OCI-LY3 (cell line): ENCODE measurements at regions not wholly inside any gene's neighbourhood (a gene's known extent, or its start where the extent isn't known, plus 50 kb on each side); places are given as distances from the start of the nearest gene placed in this dataset.
A peak's percentile ranks its signal among the peaks of the same experiment; 100 is the strongest.

Experiments used
- H2AFZ ChIP-seq: fragments of 200-600, 300-600 bp; shearing (Covaris generic); 2 replicates; pipeline ENCODE4 v1.6.0; 2014; ENCODE audit warnings: antibody characterized with exemption, low read depth, low read length
- H3K27ac ChIP-seq: fragments of 200-600, 300-600 bp; sonication (generic); 2 replicates; pipeline ENCODE4 v1.5.1; 2014; ENCODE audit warnings: mild to moderate bottlenecking, low read length, moderate library complexity, mixed read lengths
- H3K27me3 ChIP-seq: fragments of 200-600, 300-600 bp; sonication (generic); 2 replicates; pipeline ENCODE4 v1.6.1; 2014; ENCODE audit warnings: low read depth, low read length, mixed read lengths
- H3K36me3 ChIP-seq: fragments of 200-600, 300-600 bp; sonication (generic); replicated peaks from 2 replicates; pipeline ENCODE3; 2014; ENCODE audit warnings: low read depth, low read length, mixed read lengths
- H3K4me1 ChIP-seq: fragments of 300-600, 200-600 bp; sonication (generic); 2 replicates; pipeline ENCODE4 v1.6.1; 2014; ENCODE audit warnings: low read length, mixed read lengths
- H3K4me2 ChIP-seq: fragments of 200-600, 300-600 bp; sonication (generic); 2 replicates; pipeline ENCODE4 v1.6.1; 2014; ENCODE audit warnings: low read length, mixed read lengths
- H3K4me3 ChIP-seq: fragments of 300-600, 200-600 bp; sonication (generic); 2 replicates; pipeline ENCODE4 v1.5.1; 2014; ENCODE audit warnings: antibody characterized with exemption, mild to moderate bottlenecking, low read length, moderate library complexity
- H3K79me2 ChIP-seq: fragments of 300-600, 200-600 bp; shearing (Covaris generic); 2 replicates; pipeline ENCODE4 v1.6.1; 2014; ENCODE audit warnings: mild to moderate bottlenecking, low read length, mixed read lengths
- H3K9ac ChIP-seq: fragments of 300-600, 200-600 bp; shearing (Covaris generic); 2 replicates; pipeline ENCODE4 v1.6.0; 2014; ENCODE audit warnings: mild to moderate bottlenecking, low read length, moderate library complexity
- H3K9me3 ChIP-seq: fragments of 200-600, 300-600 bp; shearing (Covaris generic); 2 replicates; pipeline ENCODE4 v1.6.1; 2014; ENCODE audit warnings: low read length, mixed read lengths; ENCODE audit not compliant: insufficient read depth
- H4K20me1 ChIP-seq: fragments of 200-600, 300-600 bp; sonication (generic); 2 replicates; pipeline ENCODE4 v1.6.1; 2016; ENCODE audit warnings: low read length, mixed read lengths; ENCODE audit not compliant: insufficient read depth
- CTCF ChIP-seq: fragments of 200-600, 300-600 bp; sonication (generic); IDR thresholded peaks from 2 replicates; pipeline ENCODE4 v1.5.1; 2014; ENCODE audit warnings: antibody characterized with exemption, low read length, low read depth
- EZH2phosphoT487 ChIP-seq: fragments of 200-600 bp; shearing (Covaris generic); IDR thresholded peaks from 2 replicates; pipeline ENCODE4 v1.6.1; 2018; ENCODE audit warnings: antibody characterized with exemption, mixed run types, low read depth

- peak overlapping the region; percentile 86 for H3K4me2 ChIP-seq
- no peak overlapping the region for H3K27ac ChIP-seq
- H3K4me1 ChIP-seq = peaks cover 17% of the 10 kb centered on the region
- no peaks in the 10 kb centered on the region for H3K79me2 ChIP-seq
- H4K20me1 ChIP-seq = no peaks in the 10 kb centered on the region
- peak overlapping the region; percentile 70 for H3K4me3 ChIP-seq
- TF ChIP-seq CTCF (no peak), EZH2phosphoT487 (no peak)
- H2AFZ ChIP-seq = peak overlapping the region; percentile 98
- H3K9me3 ChIP-seq = no peaks in the 10 kb centered on the region
- H3K27me3 ChIP-seq = peaks cover 14% of the 10 kb centered on the region; the same call in 1 of the 2 replicates
- 0 out of 2 replicates have a peak overlapping the region, but pooled peaks have one; percentile 30 for H3K9ac ChIP-seq
- H3K36me3 ChIP-seq = no peaks in the 10 kb centered on the region
Observed at GRCh38 chr6:154606860-154607259, 96.4 kb upstream of the CNKSR3 start.

- Histone ChIP-seq H3K9me3 (no peaks in the 10 kb centered on the region), H2AFZ (no peak overlapping the region), H3K36me3 (no peaks in the 10 kb centered on the region), H3K4me1 (peaks cover 9% of the 10 kb centered on the region), H3K9ac (no peak overlapping the region), H3K27me3 (no peaks in the 10 kb centered on the region), H3K79me2 (no peaks in the 10 kb centered on the region), H3K27ac (no peak overlapping the region), H3K4me2 (no peak overlapping the region), H4K20me1 (no peaks in the 10 kb centered on the region), H3K4me3 (no peak overlapping the region)
- no peak for TF ChIP-seq EZH2phosphoT487
- no peak for TF ChIP-seq CTCF
Observed at GRCh38 chr6:154611241-154611640, 100.8 kb upstream of the CNKSR3 start.

GRCh38 chr6:154611847-154612246 is 101.4 kb upstream of the CNKSR3 start:
- no peaks in the 10 kb centered on the region for H3K36me3 ChIP-seq
- TF ChIP-seq EZH2phosphoT487 (no peak), CTCF (no peak)
- H2AFZ ChIP-seq = no peak overlapping the region

GRCh38 chr6:154613137-154613676 is 102.7 kb upstream of the CNKSR3 start:
- no peak overlapping the region for H3K9ac ChIP-seq
- H3K27me3 ChIP-seq = no peaks in the 10 kb centered on the region
- no peak overlapping the region for H2AFZ ChIP-seq
- H3K9me3 ChIP-seq = no peaks in the 10 kb centered on the region
- no peaks in the 10 kb centered on the region for H3K79me2 ChIP-seq
- no peaks in the 10 kb centered on the region for H3K36me3 ChIP-seq
- H3K4me3 ChIP-seq = no peak overlapping the region
- H3K27ac ChIP-seq = no peak overlapping the region
- no peaks in the 10 kb centered on the region for H3K4me1 ChIP-seq
- H3K4me2 ChIP-seq = no peak overlapping the region
- no peaks in the 10 kb centered on the region for H4K20me1 ChIP-seq
- TF ChIP-seq EZH2phosphoT487 = no peak
- no peak for TF ChIP-seq CTCF

More at GRCh38 chr6:154611847-154612246, 101.4 kb upstream of the CNKSR3 start:
- Histone ChIP-seq H3K9me3 (no peaks in the 10 kb centered on the region), H3K27ac (no peak overlapping the region), H3K79me2 (no peaks in the 10 kb centered on the region), H3K4me3 (no peak overlapping the region), H3K27me3 (no peaks in the 10 kb centered on the region), H3K4me1 (peaks cover 3% of the 10 kb centered on the region), H3K9ac (no peak overlapping the region), H3K4me2 (no peak overlapping the region), H4K20me1 (no peaks in the 10 kb centered on the region)
